DMS114 treated with DMSO at 0.1 percent for 48 hours (cell line): ENCODE measurements at regions not wholly inside any gene's neighbourhood (a gene's known extent, or its start where the extent isn't known, plus 50 kb on each side); places are given as distances from the start of the nearest gene placed in this dataset.

Experiments used
- DNase-seq: peaks from one replicate; lab custom pipeline; 2025; ENCODE audit not compliant: unreplicated experiment; lab: John Stamatoyannopoulos, UW

DNA sequence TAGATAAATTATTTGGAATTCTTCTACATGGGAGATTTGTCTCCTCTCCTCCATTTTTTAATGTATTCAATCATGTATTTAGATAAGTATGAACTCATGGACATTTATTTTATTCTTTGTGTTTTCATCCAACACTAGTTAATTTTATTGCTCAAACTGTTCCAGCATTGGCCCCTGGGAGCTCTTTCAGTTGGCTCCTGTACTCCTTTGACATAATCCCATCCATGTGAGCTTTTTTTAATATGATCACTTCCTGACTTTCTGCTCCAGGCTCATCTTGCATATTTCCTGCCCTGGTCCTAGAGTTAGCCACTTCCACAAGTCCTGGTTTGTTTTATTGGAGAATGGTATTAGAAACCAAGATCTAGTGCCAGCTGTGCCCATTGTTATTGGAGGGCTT lies 419.0 kb upstream of the CDH11 start:
- DNase-seq: no peak

DNA sequence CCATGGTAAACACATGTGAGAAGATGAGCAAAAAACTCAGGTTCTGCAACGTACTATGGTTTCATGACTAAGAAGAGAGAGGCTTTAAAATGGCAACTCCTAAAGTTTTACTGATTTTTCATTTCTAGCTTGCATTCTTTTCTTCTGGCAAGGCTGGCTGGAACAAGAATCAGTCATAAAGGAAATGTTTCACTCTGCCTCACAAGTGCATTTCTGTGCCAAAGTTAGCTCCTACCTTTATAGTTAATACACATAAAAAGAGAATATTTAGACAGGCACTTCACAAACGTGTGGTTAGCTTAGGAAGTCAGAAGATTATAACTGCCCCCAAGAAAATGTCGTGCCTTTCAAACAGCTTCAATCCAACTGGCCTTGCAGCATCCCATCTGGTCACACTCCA lies 417.1 kb upstream of the CDH11 start:
- DNase-seq: no peak

DNA sequence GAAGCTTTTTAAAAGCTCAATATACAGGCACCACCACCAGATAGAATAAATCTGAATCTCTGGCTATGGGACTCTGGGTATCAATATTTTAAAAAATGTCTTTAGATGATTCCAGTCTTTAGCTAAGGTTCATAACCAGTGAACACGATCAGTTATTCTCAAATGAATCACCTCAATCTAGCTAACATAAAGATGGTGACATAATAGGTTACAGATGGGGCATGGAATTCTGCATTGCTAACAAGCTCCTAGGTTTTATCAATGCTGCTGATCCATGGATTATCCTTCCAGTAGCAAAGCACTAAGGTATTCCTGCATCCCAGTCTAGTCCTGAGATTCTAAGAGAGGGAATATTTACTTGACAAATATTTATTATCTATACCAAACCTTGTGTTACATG lies 415.5 kb upstream of the CDH11 start:
- no peak for DNase-seq

DNA sequence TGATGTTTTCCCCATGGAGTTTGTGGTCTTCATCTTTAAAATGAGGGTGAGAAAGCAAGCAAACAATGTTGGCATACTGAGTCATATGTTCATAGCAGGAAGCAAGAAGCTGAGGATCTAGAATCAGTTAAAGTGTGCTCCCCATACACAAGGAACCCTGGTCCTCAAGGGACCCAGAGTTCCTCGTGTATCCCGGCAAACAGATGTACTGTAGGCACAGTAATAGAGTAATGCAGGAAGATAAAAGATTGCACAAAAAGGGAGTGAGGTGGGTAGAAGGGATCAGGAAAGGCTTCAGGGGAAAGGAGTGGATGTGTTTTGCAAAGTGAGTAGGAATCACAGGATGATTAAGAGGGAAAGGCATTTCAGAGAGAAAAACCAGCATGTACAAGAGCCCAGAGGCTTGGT lies 412.3 kb upstream of the CDH11 start:
- DNase-seq: no peak

DNA sequence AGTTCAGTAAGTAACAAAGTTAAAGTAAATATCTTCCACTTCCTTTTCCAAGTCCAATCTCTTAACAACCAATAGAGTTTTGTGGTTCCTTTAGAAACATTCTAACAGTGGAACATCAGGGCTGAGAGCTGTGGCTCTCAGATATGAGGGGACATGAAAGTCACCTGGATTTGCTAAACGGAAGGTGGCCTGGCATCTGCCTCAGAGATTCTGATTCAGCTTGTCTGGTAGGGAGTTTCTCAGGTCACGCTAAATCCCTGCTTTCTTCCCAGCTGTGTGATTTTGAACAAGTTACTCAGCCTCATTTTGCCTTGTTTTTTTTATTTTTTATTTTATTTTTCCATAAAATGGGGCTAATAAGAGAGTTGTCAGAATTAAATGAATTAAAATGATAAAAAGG lies 411.0 kb upstream of the CDH11 start:
- no peak for DNase-seq

DNA sequence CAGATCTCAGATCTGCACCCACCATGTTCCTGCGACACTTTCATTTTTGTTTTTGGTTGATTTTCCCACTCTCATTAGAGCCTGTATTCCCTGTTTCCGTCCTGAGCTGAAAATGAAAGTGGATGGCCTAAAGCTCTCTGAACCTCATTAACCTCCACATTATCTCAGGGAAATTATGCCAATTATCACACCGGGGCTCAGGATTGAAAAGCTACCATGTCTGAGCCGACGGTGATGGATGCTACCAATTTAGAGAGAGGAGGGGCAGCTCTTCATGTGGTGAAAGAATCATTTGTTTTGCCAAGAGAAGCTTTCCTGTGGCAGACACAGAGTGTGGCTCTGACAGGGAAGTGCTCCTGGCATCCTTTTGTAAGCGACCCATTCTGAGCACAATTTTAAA lies 410.4 kb upstream of the CDH11 start:
- DNase-seq: no peak

DNA sequence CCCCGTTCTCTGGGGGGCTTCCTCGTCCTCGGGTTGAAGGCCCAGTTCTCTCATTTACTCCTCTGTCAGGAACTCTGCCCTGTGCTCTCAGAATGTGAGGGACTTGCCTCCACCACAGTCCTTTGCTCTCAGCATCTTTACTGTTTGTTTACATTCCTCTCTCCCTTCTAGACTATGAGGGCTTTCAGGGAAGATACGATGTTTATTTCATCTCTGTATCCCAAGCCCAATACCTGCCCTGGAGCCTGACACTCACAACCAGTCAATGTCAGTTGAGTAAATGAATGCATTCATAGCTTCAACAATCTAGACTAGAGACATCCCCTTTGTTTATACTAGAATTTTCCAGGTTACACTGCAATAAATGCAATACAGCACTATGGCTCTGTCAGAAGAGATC lies 409.6 kb upstream of the CDH11 start:
- DNase-seq: no peak

DNA sequence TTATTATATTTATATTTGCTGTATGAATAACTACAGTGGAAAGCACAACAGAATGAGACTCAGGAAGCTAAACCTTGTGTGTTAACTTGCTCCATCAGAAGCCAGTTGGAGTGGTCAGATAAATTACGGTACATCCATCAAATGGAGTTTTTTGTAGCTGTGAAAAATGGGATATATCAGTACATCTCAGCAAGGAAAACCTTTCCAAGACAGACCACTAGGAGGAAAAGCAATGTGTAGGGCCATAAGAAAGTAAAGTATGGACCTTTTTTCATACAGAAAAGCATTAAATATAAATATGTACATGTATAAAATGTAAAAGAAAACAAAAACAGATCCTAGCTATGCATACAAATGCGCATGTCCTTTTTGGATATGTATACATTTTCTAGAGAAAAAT lies 403.8 kb upstream of the CDH11 start:
- no peak for DNase-seq

DNA sequence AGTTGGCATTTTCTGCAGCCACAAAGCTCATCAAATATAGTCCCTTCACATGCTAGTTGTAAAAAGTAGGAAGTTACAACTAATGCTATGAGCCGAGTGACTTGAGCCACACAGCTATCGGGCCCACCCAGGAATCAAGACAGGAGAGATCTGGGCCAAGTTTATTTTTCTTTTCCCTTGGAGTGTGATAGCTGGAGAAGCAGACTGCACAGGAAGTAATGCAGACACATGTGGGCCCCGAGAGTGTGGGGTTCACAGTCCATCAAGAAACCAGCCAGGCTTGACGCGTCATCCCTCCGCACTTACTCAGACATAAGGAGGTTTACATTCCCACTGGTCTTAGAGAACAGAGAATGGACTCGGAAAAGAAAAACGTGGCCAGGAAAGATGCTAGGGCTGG lies 403.1 kb upstream of the CDH11 start:
- no peak for DNase-seq

DNA sequence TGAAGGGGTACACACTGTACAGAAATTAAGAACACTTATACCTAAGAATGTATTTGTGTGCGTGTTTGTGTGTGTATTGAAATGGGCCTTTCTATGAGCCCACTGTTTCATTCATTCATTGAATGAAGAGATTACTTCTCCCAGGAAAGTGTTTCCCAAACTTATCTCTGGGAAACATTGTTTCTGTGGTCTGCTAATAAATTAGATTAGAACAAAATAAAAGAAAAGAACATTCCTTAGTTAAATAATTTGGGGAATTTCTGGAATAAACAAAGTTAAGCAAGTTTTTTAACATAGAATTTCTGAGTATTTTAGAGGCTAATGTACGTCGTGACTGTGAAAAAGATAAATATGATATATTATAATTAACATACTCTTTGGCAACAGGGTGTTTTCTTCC lies 402.4 kb upstream of the CDH11 start:
- DNase-seq: no peak

DNA sequence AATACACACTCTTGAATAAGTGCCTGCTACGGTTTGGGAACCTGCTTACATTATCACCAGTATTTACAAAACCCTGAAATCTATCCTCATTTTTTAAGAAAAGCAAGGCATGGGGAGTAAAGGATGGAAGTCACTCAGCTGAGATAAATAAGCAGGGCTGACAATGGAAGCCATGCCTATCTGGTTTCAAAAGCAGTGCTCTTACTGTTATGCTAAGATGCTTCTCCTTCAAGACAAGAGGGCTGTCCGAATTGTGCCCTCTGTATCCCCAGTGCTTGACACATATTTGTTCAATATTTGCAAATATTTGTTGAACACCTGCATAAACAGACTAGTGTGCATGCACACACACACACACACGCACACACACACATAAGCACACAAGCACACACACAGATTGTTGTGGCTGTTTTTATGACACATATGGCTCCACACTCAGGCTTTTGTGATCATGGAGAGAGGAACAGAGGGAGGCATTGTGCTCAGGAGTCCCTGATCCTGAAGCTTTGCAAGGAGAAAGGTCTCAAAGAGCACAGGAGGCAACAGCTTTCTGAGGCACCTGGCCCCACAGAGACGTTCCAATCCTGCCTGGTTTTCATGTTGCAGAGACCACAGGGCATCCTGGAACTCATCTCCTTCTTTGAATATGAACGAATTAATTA lies 401.6 kb upstream of the CDH11 start:
- no peak for DNase-seq

DNA sequence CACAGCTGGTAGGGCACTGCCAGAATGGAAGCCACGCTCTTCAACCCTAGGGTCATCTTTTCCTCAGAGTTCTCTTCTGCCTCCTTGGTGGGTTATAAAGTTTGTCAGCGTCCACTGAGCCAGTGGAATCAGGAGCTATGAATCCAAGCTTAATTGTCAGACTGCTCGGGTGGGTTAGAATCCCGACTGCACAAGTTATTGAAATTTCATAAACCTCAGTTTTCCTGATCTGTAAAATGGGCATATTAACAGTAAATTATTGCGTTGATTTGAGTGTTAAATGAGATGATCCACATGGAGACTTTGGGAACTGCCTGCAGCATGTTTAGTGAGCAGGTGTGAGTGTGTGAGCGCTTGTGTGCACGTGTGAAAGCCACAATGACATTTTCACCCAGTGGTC lies 400.5 kb upstream of the CDH11 start:
- no peak for DNase-seq

DNA sequence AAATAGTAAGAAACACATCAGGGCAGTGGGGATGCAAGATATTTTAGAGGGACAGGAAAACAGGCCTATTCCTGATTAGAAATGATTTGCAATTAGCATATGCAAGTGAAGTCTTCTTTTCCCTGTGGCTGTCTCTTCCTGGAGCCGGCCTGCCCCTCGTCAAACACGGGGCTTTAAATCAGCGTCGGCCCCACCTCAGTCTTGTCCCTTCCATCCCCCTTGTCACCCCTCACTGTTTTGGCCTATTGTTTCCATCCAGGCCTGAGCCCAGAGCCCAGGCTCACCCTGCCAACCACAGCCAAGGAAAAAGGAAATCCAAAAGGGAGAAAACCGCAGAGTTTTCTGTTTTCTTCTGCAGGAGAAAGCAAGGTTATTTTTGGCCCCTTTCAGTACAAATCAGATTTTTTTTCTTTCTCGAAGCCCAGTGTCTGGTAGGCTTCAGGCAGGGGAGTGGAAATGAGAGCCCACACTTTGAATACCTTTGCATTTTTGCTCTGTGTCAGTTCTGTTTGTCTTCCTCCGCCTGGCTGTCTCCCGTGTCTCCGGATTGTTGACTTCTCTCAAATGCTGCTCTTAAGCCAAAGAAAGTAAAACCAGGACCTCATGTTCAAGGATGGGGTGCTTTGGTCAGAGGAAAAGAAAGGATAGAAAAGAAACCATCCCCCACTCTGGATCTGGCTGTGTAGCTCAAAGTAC lies 399.9 kb upstream of the CDH11 start:
- DNase-seq: no peak

DNA sequence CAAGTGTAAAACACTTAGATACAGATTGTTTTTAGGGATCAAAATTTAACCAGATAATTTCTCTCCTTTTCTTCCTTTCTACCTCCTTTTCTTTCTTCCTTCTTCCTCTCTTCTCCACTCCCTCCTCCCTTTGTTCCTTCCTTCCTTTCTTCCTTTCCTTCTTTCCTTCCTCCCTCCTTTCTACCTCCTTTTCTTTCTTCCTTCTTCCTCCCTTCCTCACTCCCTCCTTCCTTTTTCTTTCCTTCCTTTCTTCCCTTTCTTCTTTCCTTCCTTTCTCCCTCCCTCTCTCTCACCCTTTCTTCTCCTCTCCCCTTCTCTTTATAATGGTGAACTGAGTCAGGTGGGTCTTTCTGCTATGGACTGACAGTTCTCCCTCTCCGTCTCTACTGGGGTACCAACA lies 397.5 kb upstream of the CDH11 start:
- no peak for DNase-seq

DNA sequence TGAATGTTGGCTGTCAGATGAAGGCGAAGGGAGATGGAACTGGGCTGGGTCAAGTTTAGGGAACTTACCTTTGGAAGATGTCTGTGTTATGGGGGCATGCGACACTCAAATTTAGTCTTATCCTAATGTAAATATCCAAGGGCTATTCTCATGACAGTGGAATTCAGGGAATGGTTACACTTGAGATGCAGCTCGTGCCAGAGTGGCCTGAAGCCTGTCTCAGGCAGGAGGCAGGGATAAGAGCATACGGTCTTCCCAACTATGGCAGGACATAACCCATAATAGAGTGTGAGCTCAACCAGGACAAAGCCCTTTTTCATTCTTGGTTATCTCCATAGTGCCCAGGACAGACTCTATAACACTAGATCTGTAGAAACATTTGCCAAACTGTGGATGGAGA lies 393.3 kb upstream of the CDH11 start:
- DNase-seq: no peak

DNA sequence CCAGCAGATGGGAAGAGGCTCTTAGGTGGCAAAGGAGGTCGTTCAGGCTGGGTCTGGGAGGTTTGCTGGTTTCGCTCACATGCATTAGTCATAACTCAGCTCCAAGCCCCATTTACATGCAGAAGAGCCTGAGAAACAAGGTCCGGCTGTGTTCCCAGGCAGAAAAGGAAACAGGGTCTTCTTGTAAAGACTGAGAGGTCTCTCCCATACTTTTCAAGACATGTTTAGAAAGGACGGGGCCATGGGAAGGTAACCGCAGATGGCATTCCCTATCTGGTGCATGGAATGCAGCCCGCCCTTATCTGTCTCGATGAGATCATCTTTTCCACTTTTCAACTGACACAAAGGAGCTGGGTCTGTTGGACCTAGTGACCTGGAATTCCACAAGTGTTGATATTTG lies 389.0 kb upstream of the CDH11 start:
- no peak for DNase-seq

DNA sequence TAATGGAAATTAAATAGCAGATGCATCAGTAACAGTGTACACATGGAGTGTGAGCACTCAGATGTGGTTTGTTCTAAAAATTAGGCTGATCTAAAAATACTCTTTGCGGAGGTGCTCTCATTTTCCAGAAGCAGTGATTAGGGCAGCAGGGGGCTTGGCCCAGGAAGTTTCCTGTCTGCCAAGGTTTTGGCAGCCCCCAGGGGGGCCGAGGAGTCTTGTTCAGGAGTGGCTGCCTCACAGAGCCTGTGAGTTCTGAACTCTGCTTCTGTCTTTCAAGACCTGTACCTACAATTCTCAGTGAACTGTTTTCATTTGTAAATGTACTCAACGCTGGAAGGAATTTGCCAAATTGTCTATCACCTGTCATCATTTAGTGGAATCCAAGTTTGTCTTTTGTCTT lies 388.4 kb upstream of the CDH11 start:
- no peak for DNase-seq

DNA sequence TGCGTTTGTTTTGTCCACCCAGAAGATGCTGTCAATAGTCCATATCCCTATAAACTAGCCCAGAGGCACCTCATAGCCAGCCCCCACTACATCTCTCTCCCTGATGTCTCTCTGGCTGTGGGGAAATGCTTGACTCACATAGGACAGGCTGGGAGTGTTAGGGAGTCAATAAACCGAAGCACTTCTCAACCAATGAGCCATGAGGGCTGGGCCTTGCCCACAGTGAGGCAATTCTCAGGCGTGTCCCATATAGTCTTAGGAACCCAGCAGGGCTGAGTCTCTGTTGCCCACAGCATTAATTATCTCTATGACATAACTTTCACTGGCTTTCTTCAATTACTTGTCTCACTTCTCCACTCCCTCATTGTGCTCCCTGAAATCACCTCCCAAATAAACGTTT lies 387.3 kb upstream of the CDH11 start:
- no peak for DNase-seq

DNA sequence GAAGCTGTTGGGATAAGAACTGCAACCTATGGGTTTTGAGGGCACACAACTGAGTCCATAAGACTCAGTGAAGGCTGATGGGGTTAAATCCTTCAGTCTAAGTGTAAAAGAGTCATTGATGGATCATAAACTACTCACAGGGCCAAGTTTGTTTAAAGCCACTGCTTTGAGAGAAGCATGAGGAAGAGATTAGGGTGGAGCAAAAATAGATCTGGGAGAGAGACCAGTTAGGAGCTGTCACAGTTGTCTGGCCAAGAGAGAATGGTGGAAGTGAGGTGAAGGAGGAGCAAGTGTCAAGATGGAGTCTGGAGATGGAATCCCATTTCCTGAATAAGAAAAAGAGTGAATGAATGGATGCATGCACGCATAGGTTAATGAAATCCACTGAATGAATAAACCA lies 379.1 kb upstream of the CDH11 start:
- no peak for DNase-seq

DNA sequence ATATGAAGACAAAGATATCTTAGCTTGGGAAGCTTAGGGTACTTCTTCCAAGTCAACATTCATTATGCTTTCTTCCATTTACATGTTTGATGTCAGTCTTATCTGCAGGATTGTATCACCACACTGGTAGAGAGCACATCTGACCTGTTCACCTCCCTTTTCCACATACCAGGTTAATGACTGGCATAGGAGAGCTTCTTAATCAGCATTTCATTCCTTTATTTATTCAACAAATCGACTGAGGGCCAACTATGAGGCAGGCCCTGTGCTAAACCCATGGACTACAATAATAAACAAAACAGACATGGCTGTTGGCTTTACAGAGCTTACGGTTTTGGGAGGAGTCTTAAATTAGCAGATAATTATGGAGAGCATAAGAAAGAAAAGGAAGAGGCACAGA lies 378.1 kb upstream of the CDH11 start:
- no peak for DNase-seq

DNA sequence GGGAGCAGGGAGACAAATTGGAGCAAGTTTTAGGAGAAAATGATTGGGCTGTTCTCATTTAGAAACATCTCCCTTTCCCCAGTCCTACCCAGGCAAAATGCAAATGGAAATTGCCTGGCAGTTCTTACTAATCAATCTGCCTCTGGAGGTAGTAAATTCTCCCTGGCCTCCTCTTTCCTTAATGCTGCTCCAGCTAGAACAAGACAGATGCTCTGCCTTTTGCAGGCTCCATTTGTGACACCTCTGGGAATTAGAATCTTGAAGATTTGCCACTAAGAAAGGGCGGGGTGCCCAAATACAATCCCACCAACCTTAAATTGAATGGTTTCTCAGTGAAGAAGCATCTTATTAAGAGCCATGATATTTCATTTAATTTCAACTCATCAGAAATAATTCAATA lies 377.7 kb upstream of the CDH11 start:
- DNase-seq: no peak

DNA sequence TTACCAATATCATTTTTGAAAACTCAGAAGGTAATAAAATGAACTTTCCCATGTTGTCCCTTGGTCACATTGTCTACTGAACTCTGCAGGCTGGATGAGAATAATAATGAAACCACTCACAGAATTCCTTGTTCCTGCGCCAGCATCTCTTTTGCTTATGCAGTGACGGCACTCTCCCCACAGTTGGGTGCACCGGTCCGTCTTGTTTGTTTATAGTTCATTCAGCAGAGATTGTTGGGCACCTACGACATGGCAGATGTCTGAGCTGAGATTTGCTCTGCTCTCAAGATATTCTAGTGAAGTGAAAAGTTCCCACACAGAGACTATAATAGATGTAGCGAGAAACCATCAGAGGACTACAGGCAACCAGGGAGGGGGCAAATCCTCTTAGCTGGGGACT lies 375.7 kb upstream of the CDH11 start:
- DNase-seq: no peak

DNA sequence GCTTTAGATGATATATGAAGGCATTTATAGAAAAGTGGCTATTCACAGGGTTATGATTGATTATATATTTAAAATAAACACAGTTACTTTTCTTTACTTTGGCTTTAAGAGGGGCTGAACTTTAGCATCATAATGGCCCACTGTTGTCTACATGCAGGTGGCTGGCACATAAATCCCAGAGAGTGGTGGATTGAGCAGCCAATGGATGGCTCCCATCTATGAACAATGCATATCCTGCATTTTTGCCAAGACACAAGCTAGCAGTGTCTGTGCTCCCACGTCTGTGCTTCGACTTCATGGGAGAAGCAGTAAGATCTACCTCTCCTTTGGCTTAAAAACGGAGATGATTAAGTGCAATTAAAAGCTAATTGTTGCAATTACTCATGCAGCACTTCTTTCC lies 373.2 kb upstream of the CDH11 start:
- no peak for DNase-seq
